HG03457 (cell line): ENCODE measurements at regions not wholly inside any gene's neighbourhood (a gene's known extent, or its start where the extent isn't known, plus 50 kb on each side); places are given as distances from the start of the nearest gene placed in this dataset.
"Not testable (repeated sequence)": the region's sequence is repeated elsewhere in the genome, so short reads cannot be mapped to it uniquely, and the experiment has no call there.

Experiments used
- ATAC-seq: cut with Tn5 transposase; IDR thresholded peaks from one replicate; pipeline ENCODE4 v1.9.1; 2021; ENCODE audit warnings: moderate number of reproducible peaks; ENCODE audit not compliant: unreplicated experiment

GRCh38 chr10:57706576-57707299 lies 561.0 kb downstream of the IPMK start:
- no peak for ATAC-seq

- ATAC-seq = no peak
Observed at GRCh38 chr10:57706016-57706415, 561.7 kb downstream of the IPMK start.

GRCh38 chr10:57699944-57700343 lies 567.8 kb downstream of the IPMK start:
- ATAC-seq = no peak

- ATAC-seq = no peak
Observed at GRCh38 chr10:57696641-57697040, 571.1 kb downstream of the IPMK start.

GRCh38 chr10:57694956-57695608 lies 572.6 kb downstream of the IPMK start:
- no peak for ATAC-seq

- ATAC-seq = no peak
Observed at GRCh38 chr10:57692255-57692980, 575.3 kb downstream of the IPMK start.

- ATAC-seq = no peak
Observed at GRCh38 chr10:57689596-57690297, 577.9 kb downstream of the IPMK start.

- ATAC-seq = no peak
Observed at GRCh38 chr10:57679916-57680315, 587.8 kb downstream of the IPMK start.

GRCh38 chr10:57675125-57675524 lies 592.6 kb downstream of the IPMK start:
- no peak for ATAC-seq

GRCh38 chr10:57673446-57673960 lies 594.2 kb downstream of the IPMK start:
- no peak for ATAC-seq

- no peak for ATAC-seq
Observed at GRCh38 chr10:57664815-57665214, 602.9 kb downstream of the IPMK start.

GRCh38 chr10:57663401-57663800 lies 604.3 kb downstream of the IPMK start:
- no peak for ATAC-seq

GRCh38 chr10:57661206-57661605 lies 606.5 kb downstream of the IPMK start:
- no peak for ATAC-seq

GRCh38 chr10:57657164-57657765 lies 610.4 kb downstream of the IPMK start:
- ATAC-seq = peak; percentile 75

- ATAC-seq = no peak
Observed at GRCh38 chr10:57654856-57655255, 612.8 kb downstream of the IPMK start.

- not testable (repeated sequence) for ATAC-seq
Observed at GRCh38 chr10:57645108-57645507, 622.6 kb downstream of the IPMK start.

GRCh38 chr10:57638411-57638810 lies 629.3 kb downstream of the IPMK start:
- no peak for ATAC-seq

- peak; percentile 67 for ATAC-seq
Observed at GRCh38 chr10:57628592-57629284, 639.0 kb downstream of the IPMK start.

- ATAC-seq = no peak
Observed at GRCh38 chr10:57627642-57628178, 640.0 kb downstream of the IPMK start.
